ENCODE measurements at regions not wholly inside any gene's neighbourhood (a gene's known extent, or its start where the extent isn't known, plus 50 kb on each side); places are given as distances from the start of the nearest gene placed in this dataset.

DNA sequence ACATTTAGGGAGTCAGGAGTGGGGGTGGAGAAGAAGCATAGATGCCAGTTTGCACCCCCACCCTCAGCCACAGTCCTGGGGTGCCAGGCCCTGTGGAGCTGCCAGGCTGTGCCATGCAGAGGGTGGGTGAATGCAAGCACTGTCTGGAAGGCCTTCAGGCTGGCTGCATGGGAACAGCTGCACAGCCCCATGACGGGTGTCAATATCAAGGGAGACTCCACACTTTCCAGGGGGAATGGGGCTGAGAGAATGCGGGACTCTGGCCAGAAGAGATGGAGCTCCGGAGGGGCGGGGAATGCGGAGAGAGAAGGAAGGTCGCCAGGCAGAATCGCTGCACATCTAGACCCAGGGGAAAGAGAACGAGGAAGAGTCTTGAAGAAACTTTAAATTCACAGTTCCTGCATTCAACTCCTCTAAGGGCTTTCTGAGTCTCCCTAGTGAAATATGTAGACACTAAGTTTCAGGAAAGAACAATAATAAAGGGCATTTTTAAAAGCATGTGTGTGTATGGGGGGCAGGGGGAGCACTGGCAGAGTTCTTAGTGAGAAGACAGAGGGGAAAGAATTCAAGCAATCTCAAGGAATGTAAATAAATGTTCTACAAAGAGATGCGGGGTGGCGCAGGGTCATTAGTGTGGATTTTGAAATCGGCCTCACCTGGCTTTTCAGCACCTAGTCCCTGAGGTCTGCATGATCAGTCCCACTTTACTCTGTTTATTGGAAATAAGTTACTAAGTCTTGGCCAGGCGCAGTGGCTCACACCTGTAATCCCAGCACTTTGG, 59.1 kb downstream of the BOD1 start:
- DNase-seq: no peak

DNA sequence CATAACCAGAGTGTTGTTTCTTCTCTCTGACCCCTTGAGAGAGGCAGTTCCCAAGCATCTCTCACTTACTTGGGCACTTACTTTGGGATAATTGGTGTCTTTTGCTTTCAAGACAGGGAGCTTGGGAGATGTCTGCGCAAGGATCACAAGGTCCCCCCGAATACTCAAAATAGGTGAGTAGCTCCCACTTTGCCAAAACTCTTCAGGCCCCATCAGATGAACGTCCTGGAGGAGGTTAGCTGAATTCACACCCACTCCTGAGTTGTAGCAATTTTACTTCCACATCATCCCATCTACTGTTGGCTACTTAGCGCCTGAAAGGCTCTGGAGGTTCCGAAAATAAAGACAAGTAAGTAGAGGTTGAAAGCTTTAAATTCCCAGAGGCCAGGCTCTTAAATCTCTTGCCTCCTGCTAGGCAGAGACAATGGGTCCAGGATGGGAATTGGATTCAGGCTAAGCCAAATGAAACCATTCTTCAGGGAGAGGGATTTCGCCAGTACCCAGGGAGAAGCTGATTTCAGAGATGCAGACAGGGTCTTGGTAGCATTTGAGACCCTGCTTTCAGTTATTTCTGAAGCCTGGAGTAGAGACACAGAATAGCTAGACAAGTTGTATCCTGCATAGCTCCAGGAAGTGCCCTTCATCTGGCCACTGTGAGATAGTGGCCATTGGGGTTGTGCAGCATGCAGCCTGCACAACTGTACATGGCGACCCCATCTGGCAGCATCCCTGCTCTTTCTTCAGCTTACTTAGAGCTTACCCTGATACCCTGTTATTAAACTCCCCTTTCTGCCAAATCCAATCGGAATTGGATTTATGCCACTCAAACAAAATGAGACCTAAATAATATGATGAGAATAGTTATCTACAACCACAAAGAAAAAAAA, 60.1 kb downstream of the BOD1 start:
- DNase-seq: no peak

DNA sequence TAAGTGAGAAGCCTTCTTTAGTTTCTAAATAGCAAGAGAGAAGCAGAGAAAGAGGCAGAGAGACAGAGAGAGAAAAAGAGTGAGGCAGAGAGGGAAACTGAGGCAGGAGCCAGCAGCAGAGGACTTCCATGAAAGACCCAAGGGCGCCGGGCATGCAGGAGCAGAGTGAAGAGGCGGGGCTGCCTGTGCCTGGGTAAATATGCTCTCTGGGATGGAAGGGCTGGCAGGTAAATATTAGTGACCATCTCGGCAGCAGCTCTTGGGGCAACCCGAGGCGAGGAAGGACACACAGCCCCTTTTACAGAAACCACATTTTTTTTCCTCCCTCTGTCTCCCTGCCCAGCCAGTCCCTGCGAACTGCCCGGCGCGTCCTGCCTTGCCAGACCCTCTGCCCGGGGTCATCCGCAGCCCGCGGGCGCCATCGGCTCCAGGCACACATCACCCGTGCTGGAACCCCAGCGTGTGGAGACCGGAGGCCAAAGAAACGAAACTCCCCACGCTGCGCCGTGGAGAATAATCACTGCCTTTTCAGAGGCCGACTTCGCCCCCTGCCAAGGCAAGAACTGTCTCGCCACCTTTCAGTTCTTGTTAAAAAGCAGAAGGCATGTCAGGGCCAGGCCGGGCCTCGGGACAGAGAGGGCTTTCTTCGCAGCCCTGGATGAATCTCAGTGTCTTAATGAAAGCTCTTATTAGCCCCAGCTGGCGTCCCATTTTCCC, 61.3 kb downstream of the BOD1 start:
- no peak for DNase-seq

DNA sequence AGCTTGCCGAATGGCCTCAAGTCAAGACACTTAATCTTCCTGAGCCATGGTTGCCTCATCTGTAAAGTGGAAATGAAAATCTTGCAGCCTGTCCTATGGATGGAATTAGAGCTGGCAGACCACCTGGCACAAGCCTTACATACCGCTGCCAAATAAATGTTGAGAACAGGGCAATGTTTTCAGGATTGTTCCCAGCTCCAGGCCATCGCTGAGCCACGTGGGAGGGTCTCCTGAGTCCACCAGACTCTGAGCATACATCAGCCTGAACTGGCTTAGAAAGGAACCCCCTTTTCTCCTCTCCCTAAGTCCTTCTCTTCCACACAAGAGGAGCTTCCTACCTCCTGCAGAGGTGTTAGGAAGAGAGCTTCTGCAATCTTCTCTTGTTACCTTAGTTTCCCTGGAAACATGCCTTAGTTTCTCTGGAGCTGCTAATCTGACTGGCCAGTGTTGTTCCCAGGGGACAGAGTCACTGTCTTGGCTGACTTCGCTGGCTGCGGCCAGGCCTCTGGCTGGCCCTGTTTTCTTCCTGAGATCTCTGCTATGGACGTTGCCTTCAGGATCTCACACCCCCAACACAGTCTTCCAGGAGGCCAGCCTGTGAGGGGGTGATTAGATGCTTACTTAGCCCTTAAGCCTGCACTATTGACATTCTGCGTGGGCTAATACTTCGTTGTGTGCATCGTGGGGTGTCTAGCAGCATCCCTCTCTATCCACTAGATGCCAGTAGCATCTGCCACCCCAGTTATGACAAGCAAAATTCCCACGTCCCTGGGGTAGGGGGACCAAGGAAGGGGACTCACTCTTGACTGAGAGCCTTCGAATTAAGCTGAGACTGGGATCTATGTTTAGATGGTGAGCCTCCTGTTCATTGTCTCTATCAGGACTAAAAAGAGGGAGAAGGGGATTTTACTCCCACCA, 62.2 kb downstream of the BOD1 start:
- DNase-seq: no peak

DNA sequence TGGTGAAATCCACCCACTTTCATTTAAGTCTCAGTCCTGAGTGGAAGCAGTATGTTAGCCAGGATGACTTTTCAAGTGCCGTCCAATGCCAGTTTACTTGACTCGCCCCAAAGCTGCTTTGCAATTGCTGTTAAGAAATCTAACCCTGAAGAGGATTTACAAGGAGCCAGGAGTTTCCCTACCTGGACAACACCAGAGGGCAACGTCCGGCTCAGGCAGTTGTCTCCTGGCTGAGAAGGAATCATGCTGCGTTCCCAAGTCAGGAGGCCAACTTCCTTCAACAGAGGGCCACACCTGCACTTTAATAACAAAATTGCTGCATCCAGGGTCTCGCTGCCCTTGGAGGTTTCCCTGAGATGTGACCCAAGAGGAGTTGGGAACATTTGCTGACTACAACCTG, 65.8 kb downstream of the BOD1 start:
- DNase-seq: no peak

DNA sequence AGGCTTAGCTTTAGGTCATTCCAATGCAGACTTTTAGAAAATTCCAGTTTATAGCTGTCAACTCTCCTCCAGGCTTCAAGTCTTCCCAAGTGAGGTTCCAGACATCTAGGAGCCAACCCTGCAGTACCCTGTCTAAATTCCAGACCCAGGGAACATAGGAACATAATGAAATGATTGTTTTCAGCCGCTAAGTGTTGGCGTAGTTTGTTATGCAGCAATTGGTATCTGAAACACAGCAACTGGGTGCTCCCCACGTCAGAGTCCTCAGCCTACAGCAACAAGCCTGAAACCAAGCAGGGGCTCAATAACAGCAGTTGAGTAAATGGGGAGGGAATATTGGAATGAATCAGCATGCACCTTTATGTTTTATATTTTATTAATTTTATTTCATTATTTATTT, 66.8 kb downstream of the BOD1 start:
- DNase-seq: no peak

DNA sequence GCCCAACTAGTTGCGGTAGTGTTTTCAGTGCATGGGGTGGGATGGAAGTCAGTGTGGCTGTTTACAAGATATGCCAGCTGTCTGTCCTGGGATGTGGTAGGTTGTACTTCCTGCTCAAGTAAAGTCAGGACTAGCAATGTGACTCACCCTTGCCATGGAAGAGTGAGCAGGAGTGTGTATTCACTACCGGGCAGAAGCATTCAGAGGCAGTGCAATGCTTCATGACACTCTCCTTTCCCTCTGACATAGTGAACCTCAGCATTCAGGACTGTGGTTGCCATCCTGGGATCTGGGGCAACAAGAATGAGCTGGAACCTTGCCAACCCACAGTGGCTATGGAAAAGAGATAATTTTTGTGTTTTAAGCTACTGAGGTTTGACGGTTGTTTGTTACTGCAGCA, 68.9 kb downstream of the BOD1 start:
- no peak for DNase-seq

DNA sequence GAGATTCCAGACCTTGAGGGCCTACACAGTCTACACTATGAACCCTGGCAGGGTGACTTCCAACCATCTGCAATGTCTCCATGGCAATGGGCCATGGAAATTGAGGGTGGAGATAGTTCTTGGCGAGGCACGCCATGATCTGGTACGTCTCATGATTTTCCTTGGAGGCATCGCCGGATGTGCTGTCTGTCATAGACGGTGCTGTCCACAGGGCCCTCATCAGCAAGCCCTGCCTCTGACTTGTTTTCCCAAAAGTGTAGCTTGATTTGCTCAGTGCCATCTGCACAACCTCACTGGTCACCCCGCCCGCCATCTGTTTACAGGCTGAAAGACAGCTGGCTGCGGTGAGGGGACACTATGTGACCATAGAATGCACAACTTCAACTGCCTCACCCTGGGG, 73.5 kb downstream of the BOD1 start:
- peak; percentile 29 for DNase-seq

DNA sequence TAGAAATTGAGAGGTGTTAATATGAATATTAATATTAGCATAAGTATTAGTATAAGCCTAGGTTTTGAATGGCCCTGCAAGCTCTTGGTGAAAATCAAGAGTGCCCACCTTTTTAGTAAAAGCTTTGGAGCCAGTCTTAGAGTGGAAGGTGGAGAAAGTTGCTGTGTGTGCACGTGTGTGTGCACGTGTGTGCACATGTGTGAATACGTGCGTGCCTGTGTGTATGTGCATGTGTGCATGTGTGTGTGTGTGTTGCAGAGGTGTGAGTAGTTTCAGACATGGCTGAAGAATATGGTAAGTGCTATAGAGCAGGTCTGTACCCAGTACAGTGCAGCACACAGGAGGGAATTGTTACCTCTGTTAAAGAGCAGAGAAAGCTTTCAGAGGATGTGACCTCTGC, 74.3 kb downstream of the BOD1 start:
- peak; percentile 26 for DNase-seq

DNA sequence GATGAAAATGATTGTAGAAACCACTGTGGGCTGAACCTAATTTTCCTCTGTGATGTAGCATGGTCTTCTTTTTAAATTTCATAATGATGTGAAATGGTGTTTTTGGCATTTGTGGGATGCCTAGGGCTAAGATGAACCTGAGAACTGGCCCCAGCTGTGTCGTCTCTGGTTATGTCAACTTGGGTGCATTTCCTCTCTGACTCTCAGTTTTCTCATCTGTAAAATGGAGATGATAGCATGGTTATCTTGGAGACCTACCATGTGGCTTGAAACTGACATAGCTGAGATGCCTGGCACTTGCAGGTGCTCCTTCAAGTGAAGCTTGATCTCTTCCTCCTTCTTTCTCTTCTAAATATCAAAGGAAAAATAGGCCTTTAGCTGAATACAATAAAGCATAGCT, 77.8 kb downstream of the BOD1 start:
- no peak for DNase-seq

DNA sequence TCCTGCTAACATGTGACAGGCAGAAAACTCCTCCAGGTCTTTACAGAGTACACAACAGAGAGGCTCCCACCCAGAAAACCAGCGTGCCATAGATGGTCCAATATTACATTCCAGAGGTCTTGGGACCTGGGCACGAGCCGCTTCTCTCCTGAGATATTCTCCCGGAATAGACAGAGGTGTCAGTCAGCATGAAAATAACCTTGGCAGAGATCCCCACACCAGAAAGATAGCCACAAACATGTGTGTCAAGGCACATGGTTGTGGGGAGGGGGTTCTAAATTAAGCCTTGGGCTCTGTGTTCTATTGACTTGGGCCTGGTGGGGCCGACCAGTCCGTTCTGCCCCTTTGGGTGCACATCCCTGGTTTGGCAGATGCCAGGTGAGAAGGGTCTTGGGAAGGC, 78.4 kb downstream of the BOD1 start:
- DNase-seq: no peak

DNA sequence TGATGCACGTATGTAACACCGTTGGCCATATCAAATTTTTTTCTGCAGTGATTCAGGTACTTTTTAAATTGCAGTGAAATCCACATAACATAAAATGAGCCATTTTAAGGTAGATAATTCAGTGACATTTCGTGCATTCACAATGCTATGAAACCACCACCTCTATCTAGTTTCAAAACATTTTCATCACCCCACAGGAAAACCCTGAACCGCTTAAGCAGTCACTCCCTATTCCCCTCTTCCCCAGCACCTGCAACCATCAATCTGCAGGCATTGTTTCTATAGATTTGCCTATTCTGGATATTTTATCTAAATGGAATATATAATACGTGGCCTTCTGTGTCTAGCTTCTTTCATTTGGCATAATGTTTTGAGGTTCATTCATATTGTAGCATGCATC, 79.2 kb downstream of the BOD1 start:
- no peak for DNase-seq

DNA sequence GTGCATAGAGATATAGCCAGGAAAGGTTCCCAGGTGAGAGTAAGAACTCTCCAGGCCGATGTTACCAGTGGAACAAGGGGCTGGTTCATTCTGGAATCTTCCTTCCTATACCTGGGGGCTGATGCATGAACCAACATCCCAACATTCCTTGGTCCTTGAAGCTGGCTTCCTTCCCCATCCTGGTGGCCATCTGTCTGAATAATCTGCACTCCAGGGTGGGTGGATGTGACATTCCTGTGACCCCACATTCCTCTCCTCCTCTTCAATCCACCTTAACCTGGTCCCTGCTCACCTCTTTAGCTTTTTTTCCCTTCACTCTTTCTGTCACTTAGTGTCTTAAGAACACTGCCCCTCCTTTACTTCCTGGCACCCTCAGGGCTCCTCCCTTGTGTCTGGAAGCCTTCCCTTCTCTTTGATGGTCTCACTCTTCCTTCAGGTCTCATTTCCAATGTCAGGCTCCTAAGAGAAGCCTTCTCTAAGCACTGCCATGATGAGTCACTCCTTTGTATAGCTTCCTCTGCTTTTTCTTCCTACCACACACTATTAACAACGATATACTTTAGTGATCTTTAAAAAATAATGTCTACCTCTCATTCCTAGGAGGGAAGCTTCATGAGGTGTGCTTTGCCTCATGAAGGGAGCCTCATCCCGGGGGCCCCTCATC, 80.3 kb downstream of the BOD1 start:
- no peak for DNase-seq

DNA sequence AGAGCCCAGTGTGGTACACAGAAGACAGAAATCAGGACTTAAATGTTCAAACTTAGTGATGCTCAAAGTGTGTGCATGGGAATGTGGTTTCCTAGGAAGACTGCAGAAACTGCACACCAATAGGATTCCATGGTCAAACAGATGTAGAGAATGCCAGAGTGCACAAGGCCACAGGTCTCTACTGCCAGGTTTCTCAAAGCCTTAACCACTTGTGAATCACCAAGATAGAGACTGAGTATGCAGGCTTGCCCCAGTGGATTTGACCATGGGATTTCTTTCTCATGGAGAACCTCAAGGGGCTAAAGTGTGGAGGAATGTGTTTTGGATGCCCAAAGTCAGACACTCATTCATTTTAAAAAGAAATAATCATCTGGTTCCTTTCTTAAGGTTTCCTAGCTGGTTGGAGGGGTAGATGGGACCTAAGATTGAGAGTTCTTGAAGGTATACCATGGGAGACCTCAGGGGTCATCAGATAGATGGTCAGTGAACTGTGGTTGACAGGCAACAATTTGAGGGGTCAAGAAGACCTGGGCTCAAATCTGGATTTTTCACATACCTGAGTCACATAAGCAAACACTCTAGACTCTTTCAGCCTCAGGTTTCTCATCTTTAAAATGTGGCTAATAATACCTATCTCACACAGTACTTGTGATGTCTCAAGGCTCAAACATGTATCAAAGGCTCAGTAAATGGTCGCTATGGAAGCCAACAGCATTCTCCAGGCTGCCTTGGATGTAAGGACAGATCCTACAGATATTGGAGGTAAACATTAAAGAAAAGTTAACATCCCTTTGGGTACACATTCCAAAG, 81.1 kb downstream of the BOD1 start:
- peak; percentile 13 for DNase-seq

DNA sequence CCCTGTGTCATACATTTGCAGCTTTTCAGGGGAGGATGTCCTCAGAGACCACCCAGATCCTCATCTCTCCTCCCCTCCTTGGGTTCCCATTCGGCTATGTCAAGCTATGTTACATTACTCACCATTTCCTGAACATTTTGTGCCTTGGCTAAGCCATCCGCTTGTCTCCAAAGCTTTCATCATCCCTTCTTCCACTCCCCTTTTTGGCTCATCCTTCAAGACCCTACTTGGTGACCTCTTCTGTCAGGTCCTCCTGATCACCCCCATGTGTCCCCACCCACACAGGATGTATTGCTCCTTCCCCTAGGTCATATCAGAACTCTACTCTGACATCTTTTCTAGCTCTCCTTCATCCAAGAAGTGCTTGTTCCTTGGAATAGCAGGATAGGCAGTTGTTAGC, 81.8 kb downstream of the BOD1 start:
- peak; percentile 12 for DNase-seq

DNA sequence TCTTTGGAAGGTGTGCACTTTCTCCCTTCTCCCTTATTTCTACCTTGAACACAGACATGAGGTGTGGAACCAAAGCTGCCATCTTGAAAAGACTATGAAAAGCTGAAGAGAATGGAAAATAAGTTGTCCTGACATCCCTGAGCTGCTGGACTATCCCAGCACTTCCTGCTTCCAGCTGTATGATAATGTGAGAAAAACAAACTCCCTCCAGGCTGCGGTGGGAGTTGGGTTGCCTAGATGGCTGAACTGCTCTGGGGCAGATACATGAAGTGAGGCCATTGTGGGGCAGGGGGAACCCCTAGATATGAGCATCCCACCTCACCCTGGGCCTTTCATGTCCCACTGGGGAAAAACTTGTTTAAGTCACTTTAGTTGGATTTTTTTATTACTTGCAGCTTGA, 82.4 kb downstream of the BOD1 start:
- DNase-seq: no peak

DNA sequence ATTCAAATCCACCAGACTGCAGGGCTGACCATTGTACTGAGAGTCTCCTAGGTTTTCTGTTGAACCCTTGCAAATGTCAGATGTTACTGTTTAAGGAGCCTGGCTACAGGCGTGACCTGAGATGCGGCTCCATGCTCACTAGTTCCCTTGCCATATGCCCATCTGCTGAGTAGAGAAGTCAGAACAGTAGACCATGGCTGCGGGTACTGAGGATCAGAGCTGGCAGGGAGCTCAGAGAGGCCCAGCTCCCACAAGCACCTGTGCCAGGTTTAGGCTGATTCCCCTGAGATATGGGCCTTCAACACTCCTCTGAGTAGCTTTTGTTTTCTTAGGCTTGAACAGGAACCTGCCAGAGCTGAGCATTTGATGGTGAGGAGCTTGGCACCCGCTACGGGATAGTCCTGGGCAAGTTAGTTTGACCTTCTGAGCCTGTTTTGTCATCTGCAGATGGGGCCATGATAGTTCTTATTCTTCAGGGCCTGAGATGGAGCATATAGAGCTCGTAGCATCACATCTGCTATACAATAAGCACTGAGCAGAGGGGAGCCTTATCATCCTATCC, 83.7 kb downstream of the BOD1 start:
- DNase-seq: no peak

DNA sequence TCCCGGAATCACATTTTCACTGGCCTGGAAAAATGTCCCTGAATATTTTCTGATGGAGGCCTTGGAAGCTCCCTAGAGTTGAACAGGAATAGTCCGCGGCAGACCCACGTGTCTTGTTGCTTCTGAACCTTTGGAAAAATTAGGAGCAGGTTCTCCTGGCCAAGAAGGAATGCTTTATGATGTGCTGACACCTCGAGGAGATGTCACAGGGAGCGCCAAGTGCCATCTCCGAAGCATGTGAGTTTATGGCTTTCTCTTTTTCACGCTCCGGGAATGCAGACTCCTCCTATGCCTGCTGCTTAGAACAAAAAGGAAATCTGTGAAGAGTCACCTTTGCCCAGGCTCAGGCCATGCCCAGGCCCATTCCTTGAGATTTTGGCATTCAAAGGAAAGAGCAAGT, 84.6 kb downstream of the BOD1 start:
- no peak for DNase-seq

DNA sequence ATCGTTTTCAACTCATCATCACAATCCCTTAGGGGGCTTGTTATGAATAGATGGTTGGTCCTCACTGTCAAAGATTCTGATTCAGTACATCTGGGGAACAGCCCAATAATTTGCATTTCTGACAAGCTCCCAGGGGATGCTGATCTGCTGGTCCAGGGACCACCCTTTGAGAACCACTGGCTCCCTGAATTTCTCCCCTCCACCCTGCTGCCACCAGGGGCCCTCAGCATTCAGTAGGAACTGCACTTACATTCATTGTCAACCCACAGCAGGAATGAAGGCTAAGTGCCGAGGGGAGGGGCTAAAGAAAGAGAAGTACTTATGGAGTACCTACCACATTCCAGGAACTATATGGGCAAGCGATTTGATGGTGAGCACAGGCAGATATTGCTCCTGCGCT, 85.9 kb downstream of the BOD1 start:
- DNase-seq: peak; percentile 79

DNA sequence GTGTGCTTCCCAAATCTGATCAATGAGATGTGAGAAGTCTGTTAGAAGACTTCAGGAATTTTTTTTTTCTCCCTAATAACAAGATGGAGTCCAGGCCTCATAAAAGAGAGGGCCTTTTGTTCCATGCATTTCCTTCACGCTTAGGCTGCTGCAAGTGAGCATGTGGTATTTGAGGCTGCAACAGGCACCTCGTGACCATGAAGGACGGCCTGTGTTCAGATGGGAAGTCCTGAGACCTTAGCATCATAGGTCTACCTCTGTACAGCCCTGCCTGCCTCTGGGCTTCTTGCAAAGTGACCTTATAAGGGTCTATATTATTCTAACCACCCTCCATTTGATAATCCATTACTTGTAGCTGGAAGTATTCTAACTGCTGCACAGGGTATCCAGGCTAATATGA, 86.6 kb downstream of the BOD1 start:
- DNase-seq: no peak

DNA sequence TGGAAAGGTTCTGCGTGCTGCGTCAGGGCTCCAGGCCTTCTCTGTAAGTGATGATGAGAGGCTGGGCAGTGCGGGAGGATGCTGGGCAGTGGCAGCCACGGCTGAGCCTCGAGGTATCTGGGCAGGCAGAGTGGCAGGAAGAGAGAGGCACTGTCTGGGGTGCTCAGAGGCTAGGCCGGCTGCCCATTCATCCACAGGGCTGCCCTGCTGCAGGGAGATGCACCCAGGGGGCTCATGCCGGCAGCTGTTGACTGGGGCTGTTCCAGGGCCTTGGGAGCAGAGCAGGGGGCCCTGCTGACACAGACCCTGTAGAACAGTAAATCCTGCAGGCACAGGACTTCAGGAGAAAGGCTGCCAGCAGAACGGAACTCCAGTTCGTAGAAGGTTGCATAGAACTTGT, 88.8 kb downstream of the BOD1 start:
- DNase-seq: no peak
